T47D (cell line): ENCODE measurements at regions not wholly inside any gene's neighbourhood (a gene's known extent, or its start where the extent isn't known, plus 50 kb on each side); places are given as distances from the start of the nearest gene placed in this dataset.
A peak's percentile ranks its signal among the peaks of the same experiment; 100 is the strongest.

ENCODE experiments used
- DNase-seq, 2 experiments: peaks; one replicate each; pipeline versions ENCODE4 v3.0.0 to v3.0.0-alpha.2; 2011 to 2012; ENCODE audit warnings: low read depth in 1 of 2, low spot score in 1 of 2
- JUND ChIP-seq: IDR thresholded peaks from 2 replicates; pipeline ENCODE4 v1.6.1; 2012; ENCODE audit warnings: low read depth
- in situ Hi-C: cut with HindIII; loops from 2 replicates; pipeline ENCODE4 v1.10.0; 2016; ENCODE audit warnings: low sequenced_read_pairs, low pct_unique_long_range_greater_than_20kb

- DNase-seq = no peak
- in situ Hi-C loops = no loop called here
These were observed 97.3 kb upstream of the FZD10 start for GRCh38 chr12:130064999-130065398.

GRCh38 chr12:130066742-130067141 is 95.5 kb upstream of the FZD10 start:
- no peak for TF ChIP-seq JUND
- DNase-seq = no peak
- in situ Hi-C loops = no loop called here

More at GRCh38 chr12:130064999-130065398, 97.3 kb upstream of the FZD10 start:
- TF ChIP-seq JUND = no peak

GRCh38 chr12:130068741-130069140 is 93.5 kb upstream of the FZD10 start:
- TF ChIP-seq JUND = no peak
- in situ Hi-C loops = no loop called here
- no peak for DNase-seq

- TF ChIP-seq JUND = no peak
- in situ Hi-C loops = no loop called here
- peak in 1 of 2 experiments; percentile 25 for DNase-seq
These were observed 92.1 kb upstream of the FZD10 start for GRCh38 chr12:130070126-130070611.

- no peak for TF ChIP-seq JUND
- in situ Hi-C loops = no loop called here
- DNase-seq = no peak
These were observed 88.5 kb upstream of the FZD10 start for GRCh38 chr12:130073721-130074120.

GRCh38 chr12:130074661-130075406 is 87.4 kb upstream of the FZD10 start:
- in situ Hi-C loops = no loop called here
- TF ChIP-seq JUND = no peak
- no peak for DNase-seq

GRCh38 chr12:130075497-130076076 is 86.7 kb upstream of the FZD10 start:
- in situ Hi-C loops = no loop called here
- TF ChIP-seq JUND = no peak
- DNase-seq = no peak

GRCh38 chr12:130076126-130076525 is 86.1 kb upstream of the FZD10 start:
- in situ Hi-C loops = no loop called here
- no peak for TF ChIP-seq JUND
- no peak for DNase-seq

- TF ChIP-seq JUND = no peak
- DNase-seq = no peak
- in situ Hi-C loops = no loop called here
These were observed 85.5 kb upstream of the FZD10 start for GRCh38 chr12:130076752-130077151.

- no peak for TF ChIP-seq JUND
- in situ Hi-C loops = no loop called here
- no peak for DNase-seq
These were observed 83.4 kb upstream of the FZD10 start for GRCh38 chr12:130078852-130079251.

- in situ Hi-C loops = no loop called here
- DNase-seq = no peak
- TF ChIP-seq JUND = no peak
These were observed 83.0 kb upstream of the FZD10 start for GRCh38 chr12:130079279-130079678.

GRCh38 chr12:130080205-130080604 is 82.1 kb upstream of the FZD10 start:
- no peak for DNase-seq
- no peak for TF ChIP-seq JUND
- in situ Hi-C loops = no loop called here

GRCh38 chr12:130081117-130081805 is 81.0 kb upstream of the FZD10 start:
- DNase-seq = no peak
- in situ Hi-C loops = no loop called here
- TF ChIP-seq JUND = no peak
